HT1080 (cell line): ENCODE measurements at regions not wholly inside any gene's neighbourhood (a gene's known extent, or its start where the extent isn't known, plus 50 kb on each side); places are given as distances from the start of the nearest gene placed in this dataset.
A peak's percentile ranks its signal among the peaks of the same experiment; 100 is the strongest.

Source experiments
- DNase-seq: peaks from one replicate; pipeline ENCODE4 v3.0.0-alpha.2; 2015; ENCODE audit warnings: low read depth

DNA sequence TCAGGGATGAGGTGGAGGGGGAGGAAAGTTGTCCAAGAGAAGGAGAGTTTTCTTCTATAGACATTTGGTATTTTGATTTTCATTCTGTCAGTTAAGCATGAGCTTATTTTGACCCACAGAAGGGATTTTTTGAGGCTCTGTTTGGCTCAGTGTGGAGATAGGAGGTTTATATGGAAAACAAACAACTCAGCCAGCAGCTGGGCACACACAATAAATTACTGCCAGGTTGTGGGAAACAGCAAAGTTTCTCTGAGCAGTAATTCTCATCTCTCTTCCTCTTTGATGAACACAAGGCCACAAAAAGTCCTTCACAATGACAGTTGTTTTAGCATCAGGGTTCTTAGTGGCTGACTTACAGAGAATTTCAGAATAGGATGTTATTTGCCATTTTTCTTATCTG, 486.1 kb downstream of the KDM4C start:
- DNase-seq: no peak

DNA sequence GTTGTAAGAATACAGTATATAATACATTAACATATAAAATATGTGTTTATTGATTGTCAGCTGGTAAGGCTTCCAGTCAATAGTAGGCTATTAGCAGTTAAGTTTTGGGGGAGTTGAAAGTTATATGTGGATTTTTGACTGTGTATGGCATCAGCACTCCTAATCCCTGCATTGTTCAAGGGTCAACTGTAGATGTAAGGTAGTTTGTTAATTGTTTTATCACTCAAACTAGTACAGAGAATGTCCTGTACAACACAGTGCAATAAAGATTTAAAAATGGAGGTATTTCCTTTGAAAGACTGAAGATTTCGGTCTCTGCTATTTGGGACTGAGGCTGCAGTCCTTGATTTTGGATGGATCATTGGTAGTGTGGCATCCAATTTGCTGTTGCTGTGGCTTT, 484.4 kb downstream of the KDM4C start:
- no peak for DNase-seq

DNA sequence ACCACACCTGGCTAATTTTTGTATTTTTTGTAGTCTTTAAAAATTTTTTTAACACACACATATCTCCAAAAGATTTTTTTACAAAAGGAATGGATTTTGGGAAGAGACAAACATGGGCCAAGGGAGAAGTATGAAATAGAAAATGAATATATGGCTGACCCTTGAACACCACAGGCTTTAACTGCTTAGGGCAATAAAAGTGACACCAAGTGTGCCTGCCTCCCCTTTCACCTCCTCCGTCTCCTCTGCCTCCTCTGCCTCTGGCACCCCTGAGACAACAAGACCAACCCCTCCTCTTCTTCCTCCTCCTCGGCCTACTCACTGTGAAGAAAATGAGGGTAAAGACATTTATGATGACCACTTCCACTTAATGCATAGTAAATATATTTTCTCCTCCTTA, 483.9 kb downstream of the KDM4C start:
- DNase-seq: no peak

DNA sequence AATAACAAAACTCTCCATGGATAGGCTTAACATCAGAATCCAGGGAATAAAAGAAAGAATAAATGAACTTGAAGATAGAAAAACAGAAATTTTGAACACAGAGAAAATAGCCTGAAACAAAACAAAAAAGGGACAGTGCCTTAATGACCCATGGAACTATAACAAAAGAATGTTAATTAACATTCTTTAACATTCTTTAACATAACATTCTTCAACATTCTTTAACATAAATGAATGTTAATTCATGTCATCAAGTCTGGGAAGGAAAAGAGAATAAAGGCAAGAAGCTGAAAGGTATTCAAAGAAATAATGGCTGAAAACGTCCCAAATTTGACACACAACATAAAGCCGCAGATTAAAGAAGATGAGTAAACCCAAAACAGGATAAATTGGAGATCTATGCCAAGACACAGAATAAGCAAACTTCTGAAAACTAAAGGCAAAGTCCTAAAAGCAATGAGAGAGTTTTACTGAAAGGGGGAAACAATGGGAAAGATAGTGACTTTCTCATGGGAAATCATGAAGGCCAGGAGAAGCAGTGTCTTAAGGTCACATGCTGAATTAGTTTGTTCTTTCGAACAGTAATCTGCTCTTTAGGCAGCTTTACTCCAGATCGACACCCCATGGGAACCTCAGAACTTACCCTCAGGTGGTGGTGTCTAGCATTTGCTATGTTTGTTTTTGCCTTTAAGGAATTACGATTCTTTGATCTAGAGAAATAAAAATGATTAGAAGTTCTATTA, 483.0 kb downstream of the KDM4C start:
- DNase-seq: no peak

DNA sequence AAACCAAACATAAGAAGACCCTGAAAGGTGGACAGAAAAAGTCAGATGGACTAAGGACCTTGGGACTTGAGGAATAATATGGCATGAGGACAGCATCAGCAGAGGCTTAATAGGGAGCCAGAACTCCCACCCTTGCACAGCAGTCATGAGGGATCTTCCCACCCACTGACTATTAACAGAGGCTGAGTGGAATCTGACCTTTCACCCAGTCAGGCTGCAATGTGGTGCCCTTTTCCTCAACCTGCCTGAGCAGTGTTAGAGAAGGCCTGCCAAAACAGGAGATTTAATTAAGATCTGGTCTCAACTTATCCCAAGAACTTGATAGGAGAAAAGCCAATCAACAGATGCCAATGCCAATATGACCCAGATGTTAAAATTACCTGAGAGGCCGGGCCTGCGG, 481.9 kb downstream of the KDM4C start:
- no peak for DNase-seq

DNA sequence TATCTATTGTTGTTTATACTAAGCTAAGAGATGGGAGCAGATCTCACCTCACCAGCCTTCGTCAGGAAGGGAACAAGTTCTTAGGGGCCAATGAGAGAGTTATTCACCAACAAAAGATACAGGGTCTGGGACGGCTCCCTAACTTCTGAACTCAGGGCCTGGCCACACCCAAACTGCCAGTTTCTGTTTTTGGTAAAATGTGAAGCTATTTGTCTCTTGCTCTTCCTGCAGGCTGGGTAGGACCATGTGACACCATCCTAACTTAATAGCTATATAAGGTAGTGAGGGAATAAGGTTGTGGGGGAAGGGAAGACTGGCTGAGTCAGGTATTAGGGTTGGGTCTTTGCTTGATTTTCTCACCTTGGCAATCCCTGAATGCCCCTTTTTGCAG, 480.5 kb downstream of the KDM4C start:
- no peak for DNase-seq

DNA sequence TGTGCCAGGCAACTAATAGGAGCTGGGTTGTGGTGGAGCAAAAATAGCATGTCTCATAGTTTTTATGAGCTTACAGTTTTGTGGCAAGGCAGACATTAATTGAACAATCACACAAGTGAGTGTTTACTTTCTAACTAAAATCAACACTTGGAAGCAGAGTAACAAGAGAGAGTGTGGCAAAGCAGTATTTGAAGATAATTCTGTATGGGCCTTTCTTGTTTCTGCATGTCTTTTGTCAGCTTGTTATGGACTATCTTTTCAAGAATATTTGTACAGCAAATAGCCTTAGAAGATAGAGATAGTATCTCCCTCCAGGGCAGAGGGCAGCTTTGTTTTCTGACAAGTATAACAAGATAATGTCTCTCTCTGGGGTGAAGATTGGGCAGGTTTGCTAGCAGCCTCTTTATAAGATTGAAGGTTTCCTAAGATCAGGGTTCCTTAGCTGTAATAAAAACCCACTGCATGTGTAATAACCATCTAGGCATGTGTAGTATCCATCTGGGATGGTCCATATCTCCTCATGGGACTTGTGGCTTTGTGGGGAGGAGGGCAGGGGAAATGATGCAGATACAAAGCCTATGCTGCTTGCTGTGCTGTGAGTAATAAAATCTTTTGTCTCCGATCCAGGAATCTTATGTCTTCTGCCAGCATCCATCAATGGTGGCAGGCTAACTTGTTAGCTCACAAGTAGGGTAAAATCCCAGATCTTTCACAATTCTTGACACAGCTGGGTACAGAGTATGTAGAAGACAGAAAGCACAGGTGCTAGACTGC, 479.9 kb downstream of the KDM4C start:
- DNase-seq: peak; percentile 63

DNA sequence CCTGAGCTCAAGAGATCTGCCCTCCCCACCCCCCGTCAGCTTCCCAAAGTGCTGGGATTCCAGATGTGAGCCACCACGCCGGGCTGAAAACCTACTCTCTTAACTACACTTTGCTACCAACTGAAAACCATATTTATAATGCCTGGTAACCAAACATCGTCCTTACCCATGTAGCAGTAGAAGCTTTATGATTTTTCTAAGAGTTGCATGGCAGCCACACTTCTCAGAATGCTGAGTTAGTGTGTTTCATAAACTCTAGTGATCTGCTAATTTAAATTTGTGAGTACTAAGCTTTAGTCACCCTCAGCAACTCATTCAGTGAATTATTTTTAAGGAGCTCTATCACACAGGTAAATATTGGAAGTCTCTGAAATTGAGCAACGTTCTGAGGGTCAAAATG, 478.4 kb downstream of the KDM4C start:
- DNase-seq: no peak

DNA sequence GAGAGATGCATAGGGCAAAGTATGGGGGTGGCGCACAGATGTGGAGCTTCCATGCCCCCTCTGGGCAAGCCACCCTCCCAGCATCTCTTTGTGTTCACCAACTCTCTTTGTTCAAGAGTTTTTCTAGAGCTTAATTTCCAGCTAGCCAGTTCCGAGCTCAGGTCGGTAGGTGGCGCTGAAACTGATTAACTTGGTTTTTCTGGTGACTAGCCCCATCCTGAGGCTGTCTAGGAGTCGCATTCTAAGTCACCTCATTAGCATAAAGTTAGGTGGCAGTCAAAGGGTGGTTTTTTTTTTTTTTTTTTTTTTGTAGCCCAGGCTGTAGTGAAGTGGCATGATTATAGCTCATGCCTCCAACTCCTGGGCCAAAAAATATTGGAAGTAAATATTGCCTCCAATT, 476.4 kb downstream of the KDM4C start:
- peak; percentile 58 for DNase-seq

DNA sequence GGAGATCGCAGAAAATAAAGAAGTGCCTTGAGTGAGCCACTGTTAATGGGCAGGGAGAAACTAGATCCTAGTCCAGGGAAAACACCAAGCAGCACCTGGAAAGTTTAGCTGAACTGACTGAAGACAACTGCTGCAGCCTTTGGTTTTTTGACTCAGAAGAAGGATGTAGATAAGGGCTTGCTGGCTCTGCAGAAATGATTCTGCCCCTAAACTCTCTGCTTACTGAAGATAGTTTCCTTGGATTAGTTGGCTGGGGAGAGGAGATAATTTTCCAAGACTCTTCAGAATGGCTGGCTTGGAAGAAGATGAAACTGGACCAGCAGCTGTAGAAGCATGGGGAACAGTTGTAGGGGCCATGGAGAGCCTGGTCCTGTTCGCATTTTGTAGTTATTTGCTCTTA, 471.8 kb downstream of the KDM4C start:
- DNase-seq: no peak

DNA sequence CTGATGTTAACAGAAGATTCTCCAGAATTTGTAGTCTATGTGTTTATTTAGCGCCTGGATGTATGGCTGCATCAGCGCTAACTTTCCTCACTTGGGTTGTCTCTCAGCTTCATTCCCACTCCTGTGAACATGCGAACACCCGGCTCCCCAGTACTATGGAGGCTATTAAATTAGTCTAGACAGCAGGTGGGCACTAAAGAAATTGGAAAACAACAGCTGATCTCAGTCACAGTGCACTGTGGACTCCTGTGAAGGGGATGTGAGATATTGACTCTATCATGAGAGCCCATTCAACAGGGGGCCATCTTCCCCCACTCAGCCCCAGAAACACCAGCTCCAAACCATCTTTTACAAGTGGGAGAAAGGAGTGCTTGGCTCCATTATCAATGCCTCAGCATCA, 471.0 kb downstream of the KDM4C start:
- no peak for DNase-seq

DNA sequence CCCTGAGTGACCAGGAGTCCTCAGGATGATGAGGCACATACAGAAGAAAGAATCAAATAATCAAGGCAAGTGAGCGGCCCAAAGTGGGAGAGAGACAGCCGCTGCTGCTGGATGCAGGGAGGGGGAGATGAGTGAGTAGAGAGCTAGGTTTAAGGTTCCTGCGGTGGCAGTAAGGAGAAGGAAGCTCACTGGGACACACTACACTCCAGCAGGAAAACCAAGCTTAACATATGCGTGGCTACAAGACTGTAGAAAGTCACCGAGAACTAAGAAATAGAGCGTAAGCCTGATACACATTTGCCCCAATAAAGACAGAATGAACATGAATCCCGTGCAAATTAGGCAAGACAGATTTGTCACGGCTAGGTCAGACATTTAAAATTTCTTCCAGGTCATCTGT, 470.2 kb downstream of the KDM4C start:
- no peak for DNase-seq

DNA sequence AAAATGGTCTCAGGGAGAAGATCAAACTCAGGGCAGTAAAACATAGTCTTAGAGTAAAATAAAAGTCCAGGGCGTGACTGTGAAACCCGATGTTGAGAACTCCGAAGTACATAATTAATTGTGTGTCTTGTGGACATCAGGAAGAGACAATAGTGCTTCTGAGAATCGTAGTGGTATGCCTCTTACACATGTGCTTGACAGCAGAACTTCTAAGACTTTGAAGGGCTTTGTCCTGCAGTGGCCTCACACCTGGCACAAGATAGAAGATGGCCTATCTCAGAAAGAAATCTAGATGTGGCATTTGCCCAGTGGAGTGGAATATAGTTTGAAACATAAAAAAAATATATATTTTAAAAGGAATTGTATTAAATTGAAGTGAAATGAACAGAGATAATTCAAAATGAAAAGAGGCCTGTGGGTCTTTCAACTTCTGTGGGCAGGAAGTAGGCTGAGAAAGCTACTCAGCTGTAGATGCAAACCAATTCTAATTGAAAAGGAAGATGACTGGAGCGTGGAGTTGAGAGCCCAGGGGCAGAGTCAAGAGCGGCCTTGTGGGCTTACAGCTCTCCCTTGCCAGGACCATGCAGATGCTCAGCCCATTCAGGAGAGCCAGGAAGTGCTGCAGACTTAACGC, 468.4 kb downstream of the KDM4C start:
- DNase-seq: no peak
